HG02938 (cell line): ENCODE measurements at regions not wholly inside any gene's neighbourhood (a gene's known extent, or its start where the extent isn't known, plus 50 kb on each side); places are given as distances from the start of the nearest gene placed in this dataset.

Source experiments
- ATAC-seq: cut with Tn5 transposase; IDR thresholded peaks from one replicate; pipeline ENCODE4 v1.9.1; 2021; ENCODE audit warnings: mild to moderate bottlenecking, moderate library complexity; ENCODE audit not compliant: unreplicated experiment

DNA sequence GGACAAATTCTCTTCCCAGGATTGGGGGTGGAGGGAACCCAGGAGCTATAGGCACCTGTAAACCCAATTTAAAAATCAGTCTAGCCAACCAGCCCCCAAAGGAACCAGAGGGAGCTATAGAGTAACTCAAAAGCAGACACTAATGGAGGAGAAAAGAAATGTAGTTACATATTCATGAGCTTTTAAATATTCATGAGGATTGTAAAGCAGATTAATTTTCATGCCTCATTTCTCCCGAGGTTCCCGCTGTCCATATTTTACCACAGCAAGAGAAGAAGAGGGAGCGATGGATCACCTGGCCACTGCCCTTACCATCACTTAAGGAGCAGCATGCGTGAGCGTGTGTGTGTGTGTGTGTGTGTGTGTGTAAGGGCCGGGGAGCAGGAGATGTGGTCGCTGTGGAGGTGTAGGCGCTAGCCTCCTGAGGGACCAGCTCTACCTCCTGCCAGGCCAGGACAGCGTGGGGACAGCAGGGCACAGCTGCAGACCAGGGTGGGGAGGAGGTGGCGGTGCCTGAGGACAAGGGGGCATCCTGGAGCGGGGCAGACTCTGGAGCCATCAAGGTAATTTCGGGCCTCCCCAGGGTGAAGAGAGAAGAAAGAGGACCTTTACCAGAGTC, 100.7 kb upstream of the THY1 start:
- no peak for ATAC-seq

DNA sequence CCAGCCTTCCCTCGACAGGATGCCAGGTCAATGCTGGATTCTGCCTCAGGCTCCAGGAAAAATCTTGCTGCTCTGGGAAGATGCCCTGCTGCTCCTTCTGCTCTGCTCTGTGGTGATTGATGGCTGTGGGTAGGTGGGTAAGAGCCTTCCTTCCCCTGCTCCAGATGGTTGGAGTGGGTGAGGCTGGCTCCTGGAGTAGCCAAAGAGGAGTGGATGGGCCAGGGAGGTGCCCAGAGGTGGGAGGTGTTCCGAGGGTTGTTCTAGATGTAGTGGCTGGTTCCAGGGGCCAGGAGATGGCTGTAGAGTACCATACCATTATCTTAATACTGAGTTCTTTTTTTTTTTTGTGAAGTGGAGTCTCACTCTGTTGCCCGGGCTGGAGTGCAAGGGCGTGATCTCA, 99.6 kb upstream of the THY1 start:
- ATAC-seq: no peak

DNA sequence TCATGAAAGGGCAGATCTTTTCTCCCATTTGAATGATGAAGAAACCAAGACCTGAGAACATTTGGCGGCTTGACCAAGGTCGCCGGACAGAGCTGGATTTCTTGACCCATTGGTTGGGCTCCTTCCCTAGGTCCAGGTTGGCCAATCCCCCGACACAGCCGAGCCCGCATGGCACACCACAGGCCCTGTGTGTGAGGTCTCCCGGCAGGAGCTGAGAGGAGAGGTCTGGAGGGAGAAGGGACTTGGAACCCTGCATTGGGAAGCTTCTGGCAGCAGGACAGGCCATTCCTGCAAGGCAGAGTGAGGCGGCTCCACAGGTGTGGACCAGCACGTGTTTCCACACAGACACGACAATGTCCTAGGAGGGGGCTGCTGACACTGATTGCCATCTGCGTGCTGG, 98.6 kb upstream of the THY1 start:
- ATAC-seq: no peak

DNA sequence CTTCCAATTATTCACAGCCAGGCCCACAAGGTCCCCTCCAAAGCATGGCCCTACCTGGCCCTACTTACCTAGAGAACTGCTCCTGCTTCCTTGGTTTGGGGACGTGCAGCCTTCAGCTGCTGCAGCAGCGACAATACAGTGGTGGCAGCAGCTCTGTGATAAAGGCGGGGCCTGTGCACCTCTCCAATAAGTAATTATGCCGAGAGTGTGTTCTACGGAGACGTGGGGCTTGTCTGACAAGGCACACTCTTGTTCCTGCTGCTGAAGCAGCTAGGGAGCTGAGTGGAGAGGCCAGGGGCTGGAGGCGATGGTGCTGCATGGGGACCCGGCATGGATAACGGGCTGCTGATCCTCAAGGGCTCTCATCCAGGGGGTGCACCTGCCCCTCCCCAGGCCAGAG, 98.0 kb upstream of the THY1 start:
- no peak for ATAC-seq

DNA sequence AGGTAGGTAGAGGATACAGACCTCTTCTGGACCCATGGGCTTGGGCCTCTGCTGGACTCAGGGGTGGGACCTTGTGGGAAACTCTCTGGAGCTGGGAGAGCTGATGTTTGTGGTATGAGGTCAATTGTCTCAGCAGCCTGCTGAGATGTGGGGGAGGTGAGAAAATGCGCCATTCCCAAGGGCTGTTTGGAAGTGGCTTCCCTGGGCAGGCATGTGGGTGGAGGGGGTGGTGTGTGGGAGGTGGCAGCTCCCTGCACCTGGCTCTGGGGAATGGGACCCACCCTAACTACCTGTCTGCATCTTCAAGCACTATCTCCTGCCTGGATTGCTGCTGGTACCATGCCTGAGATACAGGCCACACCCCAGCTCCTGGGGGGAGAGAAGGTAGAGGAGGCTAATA, 97.4 kb upstream of the THY1 start:
- no peak for ATAC-seq

DNA sequence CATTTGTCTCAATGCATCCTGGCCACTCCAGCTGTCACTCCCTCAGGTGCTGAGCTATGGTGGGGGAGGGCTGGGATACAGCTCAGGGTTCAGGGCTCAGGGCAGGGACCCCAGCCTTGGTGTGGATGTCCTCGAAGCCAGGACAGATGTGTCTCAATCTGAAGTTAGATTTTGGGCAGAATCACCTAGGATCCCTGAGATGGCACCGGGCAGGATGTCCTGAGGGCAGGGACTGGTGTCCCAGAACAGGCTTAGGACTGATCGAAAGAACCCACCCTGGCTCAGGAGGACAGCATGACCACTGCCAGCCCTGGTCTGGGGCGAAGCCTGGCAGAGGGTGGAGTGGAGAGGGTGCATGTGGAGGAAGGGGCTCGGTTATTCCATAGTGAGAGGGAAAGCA, 96.8 kb upstream of the THY1 start:
- no peak for ATAC-seq

DNA sequence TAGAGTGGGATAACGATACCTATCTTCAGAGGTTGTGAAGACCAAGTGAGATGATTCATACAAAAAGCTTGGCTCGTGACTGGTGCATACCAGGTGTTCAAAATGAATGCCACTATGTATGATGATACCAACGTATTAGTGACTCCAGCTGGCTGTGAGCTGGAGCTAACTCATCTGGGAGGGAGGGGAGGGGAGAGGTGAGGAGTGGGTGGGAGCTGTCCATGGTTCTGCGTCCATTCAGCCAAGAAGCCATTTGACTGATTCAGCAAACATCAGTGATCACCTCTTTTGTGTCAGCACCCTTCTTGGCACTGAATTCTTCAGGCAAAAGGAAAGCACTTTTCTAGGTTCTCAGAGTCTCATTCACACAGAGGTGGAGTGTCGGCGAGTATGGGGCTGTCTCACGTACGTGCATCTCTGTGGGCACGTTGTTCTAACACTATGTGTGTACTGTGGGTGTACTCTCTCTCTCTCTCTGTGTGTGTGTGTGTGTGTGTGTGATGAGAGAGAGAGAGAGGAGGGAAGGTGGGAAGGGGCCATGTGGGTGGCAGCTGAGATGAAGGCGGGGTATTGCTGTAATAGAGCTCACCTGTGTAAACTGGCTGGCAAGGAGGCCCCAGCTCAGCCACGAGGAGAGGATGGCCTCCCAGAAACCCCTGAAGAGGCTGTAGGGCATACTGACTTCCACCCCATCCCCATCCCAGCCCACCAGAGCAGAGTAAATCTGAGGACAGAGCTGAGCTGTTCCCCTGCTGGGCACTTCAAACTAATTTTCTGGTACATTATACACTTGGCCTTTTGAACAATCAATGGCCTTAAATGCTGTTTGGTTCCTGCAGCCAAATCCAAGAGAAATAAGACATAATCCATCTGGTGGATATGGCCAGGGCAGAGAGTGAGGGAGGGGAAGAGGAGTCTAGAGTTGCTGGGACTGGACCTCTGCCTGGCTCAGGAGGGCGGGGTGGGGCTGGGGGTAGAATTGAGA, 96.1 kb upstream of the THY1 start:
- no peak for ATAC-seq

DNA sequence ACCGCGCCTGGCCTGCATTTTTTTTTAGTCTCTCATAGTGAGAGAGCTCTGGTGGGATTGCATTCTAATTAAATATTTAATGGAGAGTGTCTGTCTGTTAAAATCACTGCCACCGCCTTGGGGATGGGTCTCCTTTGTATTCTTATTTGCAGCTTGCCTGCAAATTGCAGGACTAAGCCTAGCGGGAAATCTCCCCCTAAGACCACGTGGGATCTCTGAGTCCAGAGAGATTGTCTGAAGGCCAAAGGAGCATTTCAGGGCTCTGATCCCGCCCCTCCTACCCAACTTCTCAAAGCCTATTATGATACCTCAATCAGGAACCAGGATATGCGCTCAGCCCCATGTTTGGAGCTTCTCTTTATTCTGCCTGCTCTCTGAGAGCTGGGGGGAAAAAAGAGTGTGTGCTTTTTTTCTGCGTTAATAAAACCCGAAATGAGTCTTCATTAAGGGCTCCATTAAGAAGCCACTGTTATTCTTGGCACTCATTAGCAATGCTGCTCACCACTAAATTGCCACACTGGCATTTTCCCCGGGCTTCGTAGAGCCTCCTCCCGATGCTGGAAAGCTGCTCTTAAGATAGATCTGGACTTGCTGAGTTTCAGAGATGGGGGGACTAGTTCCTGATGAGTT, 92.9 kb upstream of the THY1 start:
- no peak for ATAC-seq

DNA sequence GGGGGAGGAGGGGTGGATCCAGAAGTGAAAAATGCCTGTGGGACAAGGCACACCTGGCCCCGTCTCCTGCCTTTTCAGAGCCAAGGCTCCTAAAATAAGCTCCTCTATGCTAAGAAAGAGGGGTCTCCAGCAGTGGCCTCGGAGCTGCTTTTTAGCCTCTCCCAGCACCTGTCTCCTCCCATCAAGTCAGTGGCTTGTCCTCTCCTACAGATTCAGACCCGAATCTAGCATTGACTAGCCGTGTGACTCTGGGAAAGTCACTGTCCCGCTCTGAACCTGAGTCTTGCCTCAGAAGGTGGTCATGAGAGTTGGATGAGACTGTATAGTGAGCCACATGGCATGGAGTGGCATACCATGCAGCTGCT, 90.8 kb upstream of the THY1 start:
- no peak for ATAC-seq

DNA sequence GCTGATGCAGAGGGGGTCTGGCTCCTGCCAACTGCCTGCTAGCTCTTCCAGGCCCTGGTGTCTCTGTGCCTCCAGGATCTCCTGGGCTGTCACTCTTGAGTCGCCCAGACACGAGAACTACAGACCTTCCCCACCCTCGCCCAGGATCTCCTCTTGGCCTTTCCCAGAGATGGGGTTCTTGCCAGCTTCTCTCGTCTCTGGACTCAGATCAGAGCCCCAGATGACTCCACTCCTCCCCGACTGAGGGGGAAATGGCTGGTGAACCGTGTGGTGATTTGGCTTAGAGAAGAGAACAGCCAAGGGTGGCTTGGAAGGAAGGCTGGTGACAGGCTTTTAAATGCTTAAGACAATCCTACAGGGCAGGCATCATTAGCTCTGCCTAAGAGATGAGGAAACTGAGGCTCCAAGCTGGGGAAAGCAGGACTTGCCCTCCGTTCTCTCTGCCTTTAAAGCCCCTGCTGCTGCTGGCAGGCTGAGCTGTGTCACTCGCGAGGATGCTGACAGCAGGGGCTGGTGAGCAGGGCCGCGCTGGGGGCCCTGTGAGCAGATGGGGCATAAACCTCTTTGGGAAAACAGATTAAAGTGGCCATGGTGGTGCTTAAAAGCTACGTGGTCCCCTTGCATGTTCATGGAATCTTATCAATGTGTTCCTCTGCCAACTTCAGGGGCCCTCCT, 90.3 kb upstream of the THY1 start:
- no peak for ATAC-seq

DNA sequence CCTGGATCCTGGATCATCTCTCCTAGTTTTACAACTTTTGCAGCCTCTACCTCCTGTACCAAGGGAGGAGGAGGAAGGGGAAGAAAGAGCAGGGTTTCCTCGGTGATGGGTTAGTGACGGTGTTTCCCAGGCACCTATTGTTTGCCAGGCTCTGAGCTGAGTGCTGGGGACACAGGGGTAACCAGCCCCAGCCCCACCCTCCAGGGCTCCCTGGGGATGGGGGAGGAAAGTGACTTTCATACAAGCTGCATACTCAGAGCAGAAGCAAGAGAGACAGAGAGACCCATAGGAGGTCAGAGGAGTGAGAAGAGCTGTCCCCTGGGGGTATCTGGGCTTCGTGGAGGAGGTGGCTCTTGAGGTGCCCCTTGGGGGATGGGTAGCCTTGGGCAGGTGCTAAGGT, 89.4 kb upstream of the THY1 start:
- ATAC-seq: no peak

DNA sequence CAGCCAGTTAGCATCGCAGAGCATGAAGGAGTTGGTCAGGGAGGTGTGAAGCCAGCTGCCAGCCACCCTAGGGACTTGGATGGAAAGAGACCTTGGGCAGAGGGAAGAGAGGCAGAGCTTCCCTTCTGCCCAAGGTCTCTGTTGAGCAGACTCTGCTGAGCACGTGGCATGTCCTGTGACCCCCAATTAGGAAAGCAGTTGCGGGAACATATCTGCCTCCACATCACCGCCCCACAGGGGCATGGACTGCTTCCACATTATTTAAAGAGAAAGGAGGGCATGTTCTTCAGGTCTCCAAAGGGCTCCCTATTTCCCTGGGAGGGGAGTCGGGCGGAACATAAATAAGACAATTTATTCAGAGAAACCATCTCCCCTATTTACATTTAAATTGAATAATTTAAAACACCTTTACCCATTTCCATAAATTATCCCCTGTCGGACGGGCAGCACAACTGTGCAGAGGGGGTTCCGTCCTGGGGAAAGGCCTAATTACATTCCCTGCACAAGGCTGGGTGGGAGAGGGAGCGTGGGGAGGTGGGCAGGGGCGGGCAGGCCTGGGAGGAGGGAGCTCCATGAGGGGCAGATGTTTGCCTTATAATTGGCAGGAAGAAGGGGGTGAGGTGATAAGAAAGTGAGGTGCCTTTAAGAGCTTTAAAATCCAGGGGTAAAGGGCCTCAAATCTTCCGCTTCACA, 88.8 kb upstream of the THY1 start:
- ATAC-seq: no peak

DNA sequence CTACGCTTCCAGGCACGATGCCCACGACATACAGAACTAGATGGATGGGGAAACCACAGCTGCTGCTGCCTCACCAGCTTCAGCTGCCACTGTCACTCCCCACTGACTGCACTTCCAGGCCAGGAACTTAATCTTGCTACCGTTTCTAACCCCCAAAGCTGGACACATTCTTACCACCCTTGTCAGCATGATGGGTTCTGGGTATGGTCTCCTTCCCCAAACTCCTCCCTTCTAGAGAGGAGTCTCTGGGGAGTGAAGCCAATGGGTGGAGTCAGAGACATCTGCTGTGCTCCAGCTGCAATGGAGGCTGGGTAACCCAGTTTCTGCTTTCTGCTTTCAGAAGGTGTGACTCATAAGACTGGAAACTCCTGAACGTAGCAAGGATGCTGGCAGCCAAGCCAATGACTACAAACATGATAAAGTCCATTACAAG, 87.0 kb upstream of the THY1 start:
- ATAC-seq: peak; percentile 82

DNA sequence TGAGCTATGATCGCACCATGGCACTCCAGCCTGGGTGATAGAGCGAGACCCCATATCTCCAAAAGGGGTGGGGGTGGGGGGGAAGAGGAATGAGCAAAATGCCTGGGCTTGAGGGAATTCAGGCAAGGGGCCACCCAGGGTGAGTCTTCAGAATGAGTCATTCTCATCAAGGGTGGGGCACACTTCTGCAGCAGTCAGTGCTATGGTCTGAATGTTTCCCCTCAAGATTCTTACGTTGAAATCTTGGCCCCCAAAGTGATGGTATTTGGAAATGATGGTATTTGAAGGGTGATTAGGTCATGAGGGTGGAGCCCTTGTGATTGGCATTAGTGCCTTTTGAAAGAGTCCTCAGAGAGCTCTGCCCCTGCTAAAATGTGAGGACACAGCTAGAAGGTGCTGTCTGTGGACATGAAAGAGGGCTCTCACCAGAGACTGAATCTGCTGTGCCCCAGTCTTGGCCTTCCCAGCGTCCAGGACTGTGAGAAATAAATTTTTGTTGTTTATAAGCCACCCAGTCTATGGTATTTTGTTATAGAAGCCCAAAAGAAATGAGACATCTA, 86.4 kb upstream of the THY1 start:
- no peak for ATAC-seq

DNA sequence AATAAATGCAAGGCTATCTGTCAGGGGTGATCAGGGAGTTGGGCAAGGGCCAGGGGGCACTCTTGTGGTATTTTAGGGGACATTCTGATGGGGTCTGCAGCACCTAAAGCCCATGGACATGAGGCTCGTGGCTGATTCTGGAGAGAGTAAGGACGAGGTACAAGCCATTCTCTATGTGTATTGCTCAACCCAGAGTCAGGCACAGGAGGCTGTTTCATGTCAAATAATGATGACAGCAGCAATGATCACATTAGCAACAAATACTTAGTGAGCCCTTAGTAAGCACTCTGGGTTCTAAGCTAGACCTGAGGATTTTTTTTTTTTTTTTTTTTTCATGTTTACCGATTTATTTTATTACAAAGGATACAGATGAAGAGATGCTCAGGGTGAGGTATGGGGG, 83.5 kb upstream of the THY1 start:
- ATAC-seq: no peak

DNA sequence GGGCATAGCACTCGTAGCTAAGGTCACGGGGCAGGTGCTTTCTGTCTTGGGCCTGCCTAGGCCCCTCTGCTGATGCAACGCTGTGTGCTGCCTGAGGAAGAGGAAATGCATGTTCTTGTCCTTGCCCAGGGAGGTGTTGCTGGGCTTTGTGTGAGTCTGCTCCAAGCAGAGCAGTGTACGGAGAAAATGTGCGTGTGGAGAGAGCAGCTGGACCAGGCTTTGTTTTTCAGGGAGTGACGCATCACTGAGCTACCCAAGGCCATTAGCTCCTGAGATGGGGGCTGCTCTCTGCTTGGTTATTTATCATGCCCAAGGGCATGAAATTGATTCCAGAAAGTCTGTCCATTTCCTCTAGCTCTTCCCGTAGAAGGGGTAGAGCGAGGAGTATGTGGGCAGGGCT, 82.9 kb upstream of the THY1 start:
- ATAC-seq: no peak

DNA sequence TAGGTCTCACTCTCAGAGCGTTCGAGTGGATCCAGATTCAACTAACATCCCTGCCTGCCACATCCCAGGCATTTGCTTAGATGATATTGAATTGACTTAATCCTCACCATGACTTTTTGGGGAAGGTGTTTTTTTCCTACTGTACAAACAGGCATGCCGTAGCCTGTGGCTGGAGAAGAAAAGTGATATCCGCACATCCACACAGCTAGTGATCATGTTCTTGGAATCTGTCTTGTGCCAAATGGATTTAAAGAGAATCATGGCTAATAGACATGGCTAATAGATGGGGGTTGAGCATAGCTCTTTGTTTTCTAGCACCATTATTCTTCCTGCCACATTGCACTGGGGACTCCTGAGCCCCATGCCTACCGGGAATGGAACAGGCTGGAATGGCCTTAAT, 82.1 kb upstream of the THY1 start:
- no peak for ATAC-seq

DNA sequence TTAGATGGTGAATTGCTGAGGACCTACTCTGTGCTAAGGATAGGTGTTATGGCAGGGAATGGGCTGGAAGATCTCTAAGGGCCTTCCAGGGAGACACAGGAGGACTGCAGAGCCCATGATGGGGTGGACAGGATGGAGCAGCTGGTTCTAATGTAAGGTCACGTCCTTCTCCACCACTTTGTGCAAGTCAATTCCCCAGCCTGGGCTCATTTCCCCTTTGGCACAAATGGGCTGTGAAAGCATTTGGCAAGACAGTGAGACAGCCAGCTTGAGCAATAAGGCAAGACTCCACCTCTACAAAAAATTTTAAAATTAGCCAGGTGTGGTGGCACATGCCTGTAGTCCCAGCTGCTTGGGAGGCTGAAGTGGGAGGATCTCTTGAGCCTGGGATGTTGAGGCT, 81.4 kb upstream of the THY1 start:
- ATAC-seq: no peak

DNA sequence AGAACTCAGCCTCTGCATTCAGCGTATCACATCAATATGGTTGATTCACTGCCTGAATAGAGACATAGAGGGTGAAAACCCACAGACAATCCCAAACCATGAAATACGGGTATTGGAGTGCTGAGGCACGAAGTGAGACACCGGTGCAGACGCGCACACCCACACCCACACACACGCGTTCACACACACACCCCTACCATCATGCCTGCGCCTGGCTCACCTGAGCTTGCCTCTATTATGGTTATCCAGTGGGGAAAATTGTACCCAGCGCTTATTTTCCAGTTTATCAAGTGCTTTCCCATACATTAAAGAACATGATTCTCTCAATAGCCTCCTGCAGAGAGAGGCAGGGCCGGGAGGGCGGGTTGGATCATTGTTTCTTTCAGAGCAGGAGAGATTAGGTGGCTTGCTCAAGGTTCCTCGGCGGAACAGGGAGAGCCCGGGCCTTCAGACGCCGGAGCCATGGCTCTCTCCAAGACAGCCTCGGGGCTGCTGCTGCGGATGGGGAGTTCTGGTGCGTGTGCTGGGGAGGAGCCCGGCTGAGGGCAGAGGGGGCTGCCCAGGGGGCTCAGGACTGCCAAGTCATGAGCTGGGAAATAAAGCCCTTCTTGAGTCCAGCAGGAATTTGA, 78.9 kb upstream of the THY1 start:
- ATAC-seq: no peak

DNA sequence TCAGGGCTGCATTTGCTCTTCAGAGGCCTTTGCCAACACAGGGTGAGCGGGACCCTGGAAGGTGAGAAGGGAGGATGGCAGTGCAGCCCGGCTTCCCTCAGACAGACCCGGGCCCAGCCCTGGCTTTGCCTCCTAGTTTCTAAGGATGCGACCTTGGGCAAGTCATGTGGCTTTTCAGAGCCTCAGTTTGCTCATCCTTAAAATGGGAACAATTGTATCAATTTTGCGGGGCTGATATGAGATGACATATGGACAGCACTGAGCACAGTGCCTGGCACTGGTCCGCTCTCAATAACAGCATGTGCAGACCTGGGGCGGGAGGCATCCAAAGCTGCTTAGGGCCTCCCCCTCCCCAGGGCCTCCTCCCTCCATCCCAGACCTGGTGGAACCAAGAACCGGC, 74.7 kb upstream of the THY1 start:
- no peak for ATAC-seq
